ENCODE measurements at regions not wholly inside any gene's neighbourhood (a gene's known extent, or its start where the extent isn't known, plus 50 kb on each side); places are given as distances from the start of the nearest gene placed in this dataset.

DNA sequence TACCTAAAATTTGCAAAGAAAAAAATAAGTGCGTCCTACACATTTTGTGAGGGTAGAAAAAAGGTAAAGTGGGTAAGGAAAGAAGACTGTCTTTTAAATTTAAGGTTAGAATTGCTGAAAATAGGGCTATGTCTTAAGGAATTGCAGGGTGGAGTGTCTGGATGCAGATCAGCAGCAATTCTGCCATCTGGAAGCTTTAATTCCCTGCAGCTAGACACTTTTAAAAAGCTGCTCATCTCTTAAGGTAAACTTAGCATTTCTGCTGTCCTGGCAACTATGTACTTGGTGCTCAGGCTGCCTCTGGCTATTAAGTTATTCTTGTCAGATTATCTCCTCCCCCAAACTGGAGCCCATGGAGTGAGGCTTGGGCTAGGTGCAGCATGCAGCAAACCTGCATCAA is 420.2 kb downstream of the SI start:
- no peak for TF ChIP-seq POLR2A (IDR thresholded peaks at IDR 0.05; ENCODE audit: borderline replicate concordance, extremely low read depth, insufficient read depth, insufficient read length)
- TF ChIP-seq, protein P1, sequence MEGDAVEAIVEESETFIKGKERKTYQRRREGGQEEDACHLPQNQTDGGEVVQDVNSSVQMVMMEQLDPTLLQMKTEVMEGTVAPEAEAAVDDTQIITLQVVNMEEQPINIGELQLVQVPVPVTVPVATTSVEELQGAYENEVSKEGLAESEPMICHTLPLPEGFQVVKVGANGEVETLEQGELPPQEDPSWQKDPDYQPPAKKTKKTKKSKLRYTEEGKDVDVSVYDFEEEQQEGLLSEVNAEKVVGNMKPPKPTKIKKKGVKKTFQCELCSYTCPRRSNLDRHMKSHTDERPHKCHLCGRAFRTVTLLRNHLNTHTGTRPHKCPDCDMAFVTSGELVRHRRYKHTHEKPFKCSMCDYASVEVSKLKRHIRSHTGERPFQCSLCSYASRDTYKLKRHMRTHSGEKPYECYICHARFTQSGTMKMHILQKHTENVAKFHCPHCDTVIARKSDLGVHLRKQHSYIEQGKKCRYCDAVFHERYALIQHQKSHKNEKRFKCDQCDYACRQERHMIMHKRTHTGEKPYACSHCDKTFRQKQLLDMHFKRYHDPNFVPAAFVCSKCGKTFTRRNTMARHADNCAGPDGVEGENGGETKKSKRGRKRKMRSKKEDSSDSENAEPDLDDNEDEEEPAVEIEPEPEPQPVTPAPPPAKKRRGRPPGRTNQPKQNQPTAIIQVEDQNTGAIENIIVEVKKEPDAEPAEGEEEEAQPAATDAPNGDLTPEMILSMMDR (IDR thresholded peaks at IDR 0.05 in 2 of 3, conservative IDR thresholded peaks at IDR 0.05 in 1 of 3; ENCODE audit: borderline replicate concordance in 1 of 3, insufficient read depth in 1 of 3, low read depth in 2 of 3, low read length in 2 of 3), result no peak
- no peak for TF ChIP-seq EZH2phosphoT487 (IDR thresholded peaks at IDR 0.05; ENCODE audit: borderline replicate concordance)
- no peak for TF ChIP-seq POLR2AphosphoS5 (IDR thresholded peaks at IDR 0.05; ENCODE audit: low read depth, low read length)
- TF ChIP-seq, protein P2, sequence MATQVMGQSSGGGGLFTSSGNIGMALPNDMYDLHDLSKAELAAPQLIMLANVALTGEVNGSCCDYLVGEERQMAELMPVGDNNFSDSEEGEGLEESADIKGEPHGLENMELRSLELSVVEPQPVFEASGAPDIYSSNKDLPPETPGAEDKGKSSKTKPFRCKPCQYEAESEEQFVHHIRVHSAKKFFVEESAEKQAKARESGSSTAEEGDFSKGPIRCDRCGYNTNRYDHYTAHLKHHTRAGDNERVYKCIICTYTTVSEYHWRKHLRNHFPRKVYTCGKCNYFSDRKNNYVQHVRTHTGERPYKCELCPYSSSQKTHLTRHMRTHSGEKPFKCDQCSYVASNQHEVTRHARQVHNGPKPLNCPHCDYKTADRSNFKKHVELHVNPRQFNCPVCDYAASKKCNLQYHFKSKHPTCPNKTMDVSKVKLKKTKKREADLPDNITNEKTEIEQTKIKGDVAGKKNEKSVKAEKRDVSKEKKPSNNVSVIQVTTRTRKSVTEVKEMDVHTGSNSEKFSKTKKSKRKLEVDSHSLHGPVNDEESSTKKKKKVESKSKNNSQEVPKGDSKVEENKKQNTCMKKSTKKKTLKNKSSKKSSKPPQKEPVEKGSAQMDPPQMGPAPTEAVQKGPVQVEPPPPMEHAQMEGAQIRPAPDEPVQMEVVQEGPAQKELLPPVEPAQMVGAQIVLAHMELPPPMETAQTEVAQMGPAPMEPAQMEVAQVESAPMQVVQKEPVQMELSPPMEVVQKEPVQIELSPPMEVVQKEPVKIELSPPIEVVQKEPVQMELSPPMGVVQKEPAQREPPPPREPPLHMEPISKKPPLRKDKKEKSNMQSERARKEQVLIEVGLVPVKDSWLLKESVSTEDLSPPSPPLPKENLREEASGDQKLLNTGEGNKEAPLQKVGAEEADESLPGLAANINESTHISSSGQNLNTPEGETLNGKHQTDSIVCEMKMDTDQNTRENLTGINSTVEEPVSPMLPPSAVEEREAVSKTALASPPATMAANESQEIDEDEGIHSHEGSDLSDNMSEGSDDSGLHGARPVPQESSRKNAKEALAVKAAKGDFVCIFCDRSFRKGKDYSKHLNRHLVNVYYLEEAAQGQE (IDR thresholded peaks at IDR 0.05; ENCODE audit: low read depth), result no peak
- TF ChIP-seq, protein P3, sequence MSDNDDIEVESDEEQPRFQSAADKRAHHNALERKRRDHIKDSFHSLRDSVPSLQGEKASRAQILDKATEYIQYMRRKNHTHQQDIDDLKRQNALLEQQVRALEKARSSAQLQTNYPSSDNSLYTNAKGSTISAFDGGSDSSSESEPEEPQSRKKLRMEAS (IDR thresholded peaks at IDR 0.05), result no peak

Data from HCT116 (cell line).